ENCODE measurements at regions not wholly inside any gene's neighbourhood (a gene's known extent, or its start where the extent isn't known, plus 50 kb on each side); places are given as distances from the start of the nearest gene placed in this dataset.

GRCh38 chr14:54220704-54221431 lies 175.9 kb upstream of the CDKN3 start:
- 33 to 56% methylated on average over 1 to 3 of the region's 5 CpGs for WGBS, 2 experiments (ENCODE audit: insufficient coverage in 2 of 2)
- H3K4me1 ChIP-seq (ENCODE audit: control insufficient read depth, insufficient read depth, low read length, poor library complexity, severe bottlenecking): peaks cover 15% of the 10 kb centered on the region
- no peaks in the 10 kb centered on the region for H3K36me3 ChIP-seq (ENCODE audit: control insufficient read depth, insufficient read depth, low read length)
- peak overlapping the region; percentile 57 for H3K27ac ChIP-seq (ENCODE audit: low read depth, low read length, severe bottlenecking)
- H3K4me3 ChIP-seq (ENCODE audit: extremely low read depth, insufficient read depth, low read length, poor library complexity, severe bottlenecking): no peak overlapping the region
- H3K9me3 ChIP-seq (ENCODE audit: control insufficient read depth, low read length): peaks cover 3% of the 10 kb centered on the region

GRCh38 chr14:54221432-54221803 lies 175.4 kb upstream of the CDKN3 start:
- H3K27ac ChIP-seq (ENCODE audit: low read depth, low read length, severe bottlenecking): no peak overlapping the region
- H3K36me3 ChIP-seq (ENCODE audit: control insufficient read depth, insufficient read depth, low read length): no peaks in the 10 kb centered on the region
- peaks cover 15% of the 10 kb centered on the region for H3K4me1 ChIP-seq (ENCODE audit: control insufficient read depth, insufficient read depth, low read length, poor library complexity, severe bottlenecking)
- H3K9me3 ChIP-seq (ENCODE audit: control insufficient read depth, low read length): peaks cover 3% of the 10 kb centered on the region
- H3K4me3 ChIP-seq (ENCODE audit: extremely low read depth, insufficient read depth, low read length, poor library complexity, severe bottlenecking): no peak overlapping the region
- 80% methylated on average over 1 of the region's 3 CpGs; no CpG with 5 or more reads in 1 of the 2 experiments for WGBS, 2 experiments (ENCODE audit: insufficient coverage in 2 of 2)

- 75 to 81% methylated on average over 3 to 4 of the region's 4 CpGs for WGBS, 2 experiments (ENCODE audit: insufficient coverage in 2 of 2)
- peaks cover 3% of the 10 kb centered on the region for H3K9me3 ChIP-seq (ENCODE audit: control insufficient read depth, low read length)
- H3K4me3 ChIP-seq (ENCODE audit: extremely low read depth, insufficient read depth, low read length, poor library complexity, severe bottlenecking): no peak overlapping the region
- peaks cover 15% of the 10 kb centered on the region for H3K4me1 ChIP-seq (ENCODE audit: control insufficient read depth, insufficient read depth, low read length, poor library complexity, severe bottlenecking)
- no peaks in the 10 kb centered on the region for H3K36me3 ChIP-seq (ENCODE audit: control insufficient read depth, insufficient read depth, low read length)
- no peak overlapping the region for H3K27ac ChIP-seq (ENCODE audit: low read depth, low read length, severe bottlenecking)
These were observed 174.8 kb upstream of the CDKN3 start for GRCh38 chr14:54221971-54222370.

GRCh38 chr14:54223831-54224402 lies 172.9 kb upstream of the CDKN3 start:
- Histone ChIP-seq H3K4me3 (ENCODE audit: extremely low read depth, insufficient read depth, low read length, poor library complexity, severe bottlenecking) (no peak overlapping the region), H3K9me3 (ENCODE audit: control insufficient read depth, low read length) (peaks cover 3% of the 10 kb centered on the region), H3K27ac (ENCODE audit: low read depth, low read length, severe bottlenecking) (no peak overlapping the region), H3K4me1 (ENCODE audit: control insufficient read depth, insufficient read depth, low read length, poor library complexity, severe bottlenecking) (peaks cover 14% of the 10 kb centered on the region), H3K36me3 (ENCODE audit: control insufficient read depth, insufficient read depth, low read length) (no peaks in the 10 kb centered on the region)
- WGBS, 2 experiments (ENCODE audit: insufficient coverage in 2 of 2): 80 to 100% methylated on average over 1 to 2 of the region's 5 CpGs

GRCh38 chr14:54225457-54226060 lies 171.2 kb upstream of the CDKN3 start:
- no peaks in the 10 kb centered on the region for H3K9me3 ChIP-seq (ENCODE audit: control insufficient read depth, low read length)
- no peaks in the 10 kb centered on the region for H3K36me3 ChIP-seq (ENCODE audit: control insufficient read depth, insufficient read depth, low read length)
- no peak overlapping the region for H3K27ac ChIP-seq (ENCODE audit: low read depth, low read length, severe bottlenecking)
- no peak overlapping the region for H3K4me3 ChIP-seq (ENCODE audit: extremely low read depth, insufficient read depth, low read length, poor library complexity, severe bottlenecking)
- H3K4me1 ChIP-seq (ENCODE audit: control insufficient read depth, insufficient read depth, low read length, poor library complexity, severe bottlenecking): peaks cover 22% of the 10 kb centered on the region
- WGBS, 2 experiments (ENCODE audit: insufficient coverage in 2 of 2): 75 to 90% methylated on average over 2 to 3 of the region's 7 CpGs

GRCh38 chr14:54226103-54226502 lies 170.7 kb upstream of the CDKN3 start:
- no peaks in the 10 kb centered on the region for H3K9me3 ChIP-seq (ENCODE audit: control insufficient read depth, low read length)
- no peak overlapping the region for H3K27ac ChIP-seq (ENCODE audit: low read depth, low read length, severe bottlenecking)
- H3K4me3 ChIP-seq (ENCODE audit: extremely low read depth, insufficient read depth, low read length, poor library complexity, severe bottlenecking): no peak overlapping the region
- 100% methylated on average over 1 of the region's 2 CpGs; no CpG with 5 or more reads in 1 of the 2 experiments for WGBS, 2 experiments (ENCODE audit: insufficient coverage in 2 of 2)
- H3K36me3 ChIP-seq (ENCODE audit: control insufficient read depth, insufficient read depth, low read length): no peaks in the 10 kb centered on the region
- peaks cover 25% of the 10 kb centered on the region for H3K4me1 ChIP-seq (ENCODE audit: control insufficient read depth, insufficient read depth, low read length, poor library complexity, severe bottlenecking)

- WGBS, 2 experiments (ENCODE audit: insufficient coverage in 2 of 2): 100% methylated on average over 1 of the region's 2 CpGs; no CpG with 5 or more reads in 1 of the 2 experiments
- Histone ChIP-seq H3K4me1 (ENCODE audit: control insufficient read depth, insufficient read depth, low read length, poor library complexity, severe bottlenecking) (peaks cover 26% of the 10 kb centered on the region), H3K4me3 (ENCODE audit: extremely low read depth, insufficient read depth, low read length, poor library complexity, severe bottlenecking) (no peak overlapping the region), H3K9me3 (ENCODE audit: control insufficient read depth, low read length) (no peaks in the 10 kb centered on the region), H3K36me3 (ENCODE audit: control insufficient read depth, insufficient read depth, low read length) (no peaks in the 10 kb centered on the region), H3K27ac (ENCODE audit: low read depth, low read length, severe bottlenecking) (no peak overlapping the region)
These were observed 170.2 kb upstream of the CDKN3 start for GRCh38 chr14:54226558-54226957.

GRCh38 chr14:54229136-54229535 lies 167.7 kb upstream of the CDKN3 start:
- H3K27ac ChIP-seq (ENCODE audit: low read depth, low read length, severe bottlenecking): peak overlapping the region; percentile 36
- peaks cover 26% of the 10 kb centered on the region for H3K4me1 ChIP-seq (ENCODE audit: control insufficient read depth, insufficient read depth, low read length, poor library complexity, severe bottlenecking)
- H3K9me3 ChIP-seq (ENCODE audit: control insufficient read depth, low read length): no peaks in the 10 kb centered on the region
- WGBS, 2 experiments (ENCODE audit: insufficient coverage in 2 of 2): no CpG with 5 or more reads among the region's 1 CpG
- no peaks in the 10 kb centered on the region for H3K36me3 ChIP-seq (ENCODE audit: control insufficient read depth, insufficient read depth, low read length)
- no peak overlapping the region for H3K4me3 ChIP-seq (ENCODE audit: extremely low read depth, insufficient read depth, low read length, poor library complexity, severe bottlenecking)

GRCh38 chr14:54230645-54231044 lies 166.2 kb upstream of the CDKN3 start:
- Histone ChIP-seq H3K27ac (ENCODE audit: low read depth, low read length, severe bottlenecking) (peak overlapping the region; percentile 42), H3K36me3 (ENCODE audit: control insufficient read depth, insufficient read depth, low read length) (no peaks in the 10 kb centered on the region), H3K4me3 (ENCODE audit: extremely low read depth, insufficient read depth, low read length, poor library complexity, severe bottlenecking) (no peak overlapping the region), H3K9me3 (ENCODE audit: control insufficient read depth, low read length) (no peaks in the 10 kb centered on the region), H3K4me1 (ENCODE audit: control insufficient read depth, insufficient read depth, low read length, poor library complexity, severe bottlenecking) (peaks cover 21% of the 10 kb centered on the region)
- 100% methylated on average over 1 of the region's 1 CpG; no CpG with 5 or more reads in 1 of the 2 experiments for WGBS, 2 experiments (ENCODE audit: insufficient coverage in 2 of 2)

- Histone ChIP-seq H3K36me3 (ENCODE audit: control insufficient read depth, insufficient read depth, low read length) (no peaks in the 10 kb centered on the region), H3K4me3 (ENCODE audit: extremely low read depth, insufficient read depth, low read length, poor library complexity, severe bottlenecking) (no peak overlapping the region)
These were observed 164.1 kb upstream of the CDKN3 start for GRCh38 chr14:54232735-54233134.

GRCh38 chr14:54241517-54241916 lies 155.3 kb upstream of the CDKN3 start:
- Histone ChIP-seq H3K27ac (ENCODE audit: low read depth, low read length, severe bottlenecking) (no peak overlapping the region), H3K4me1 (ENCODE audit: control insufficient read depth, insufficient read depth, low read length, poor library complexity, severe bottlenecking) (no peaks in the 10 kb centered on the region), H3K4me3 (ENCODE audit: extremely low read depth, insufficient read depth, low read length, poor library complexity, severe bottlenecking) (no peak overlapping the region), H3K36me3 (ENCODE audit: control insufficient read depth, insufficient read depth, low read length) (no peaks in the 10 kb centered on the region), H3K9me3 (ENCODE audit: control insufficient read depth, low read length) (peaks cover 6% of the 10 kb centered on the region)
- 79 to 86% methylated on average over 2 to 3 of the region's 3 CpGs for WGBS, 2 experiments (ENCODE audit: insufficient coverage in 2 of 2)

More at GRCh38 chr14:54232735-54233134, 164.1 kb upstream of the CDKN3 start:
- no peaks in the 10 kb centered on the region for H3K9me3 ChIP-seq (ENCODE audit: control insufficient read depth, low read length)
- peaks cover 21% of the 10 kb centered on the region for H3K4me1 ChIP-seq (ENCODE audit: control insufficient read depth, insufficient read depth, low read length, poor library complexity, severe bottlenecking)
- no peak overlapping the region for H3K27ac ChIP-seq (ENCODE audit: low read depth, low read length, severe bottlenecking)
